SK-N-SH treated with all-trans-retinoic acid at 6 μM for 48 hours (cell line): ENCODE measurements at regions not wholly inside any gene's neighbourhood (a gene's known extent, or its start where the extent isn't known, plus 50 kb on each side); places are given as distances from the start of the nearest gene placed in this dataset.

ENCODE experiments used
- ATAC-seq: fragments of 200-7000 bp; cut with Tn5 transposase; 3 replicates; pipeline ENCODE4 v1.9.1; 2020; ENCODE audit warnings: mild to moderate bottlenecking, moderate library complexity
- ARNTL ChIP-seq: fragments of 450-650 bp; formaldehyde crosslinking; IDR thresholded peaks from 2 replicates; pipeline ENCODE4 v1.5.0; 2020; ENCODE audit warnings: low read depth, mild to moderate bottlenecking, moderate library complexity, borderline replicate concordance
- BACH2 ChIP-seq: fragments of 250-450 bp; sonication (Bioruptor Pico); IDR thresholded peaks from 2 replicates; pipeline ENCODE4 v1.9.0; 2021; ENCODE audit warnings: mild to moderate bottlenecking, borderline replicate concordance
- CSDC2 ChIP-seq: fragments of 250-450 bp; sonication (Bioruptor Pico); IDR thresholded peaks from 2 replicates; pipeline ENCODE4 v1.5.0; 2020; ENCODE audit warnings: mild to moderate bottlenecking, moderate library complexity
- ESRRG ChIP-seq: fragments of 250-450 bp; sonication (Bioruptor Pico); IDR thresholded peaks from 2 replicates; pipeline ENCODE4 v1.6.1; 2021; ENCODE audit warnings: mild to moderate bottlenecking
- GLIS3 ChIP-seq: fragments of 250-450 bp; sonication (Bioruptor Pico); IDR thresholded peaks from 2 replicates; pipeline ENCODE4 v1.5.0; 2020; ENCODE audit warnings: mild to moderate bottlenecking, moderate library complexity
- OSR1 ChIP-seq: fragments of 250-450 bp; sonication (Bioruptor Pico); IDR thresholded peaks from 2 replicates; pipeline ENCODE4 v1.8.0; 2022; ENCODE audit warnings: moderate library complexity, mild to moderate bottlenecking, inconsistent platforms
- PPARA ChIP-seq: fragments of 250-450 bp; sonication (Bioruptor Pico); IDR thresholded peaks from 2 replicates; pipeline ENCODE4 v1.5.0; 2020; ENCODE audit warnings: mild to moderate bottlenecking, borderline replicate concordance
- RARB ChIP-seq: fragments of 250-450 bp; sonication (Bioruptor Pico); IDR thresholded peaks from 2 replicates; pipeline ENCODE4 v1.8.0; 2021; ENCODE audit warnings: mild to moderate bottlenecking, moderate library complexity
- SNAI2 ChIP-seq: fragments of 250-450 bp; sonication (Bioruptor Pico); IDR thresholded peaks from 2 replicates; pipeline ENCODE4 v1.5.0; 2020; ENCODE audit warnings: mild to moderate bottlenecking, moderate library complexity
- TCF4 ChIP-seq: fragments of 250-450 bp; sonication (Bioruptor Pico); IDR thresholded peaks from 2 replicates; pipeline ENCODE4 v1.8.0; 2021; ENCODE audit warnings: mild to moderate bottlenecking, moderate library complexity, borderline replicate concordance
- TOX ChIP-seq: fragments of 250-450 bp; sonication (Bioruptor Pico); IDR thresholded peaks from 2 replicates; pipeline ENCODE4 v1.8.0; 2021; ENCODE audit warnings: mild to moderate bottlenecking, moderate library complexity, borderline replicate concordance
- ZC3H10 ChIP-seq: fragments of 250-450 bp; sonication (Bioruptor Pico); IDR thresholded peaks from 2 replicates; pipeline ENCODE4 v1.5.1; 2021; ENCODE audit warnings: mild to moderate bottlenecking, moderate library complexity
- ZFP3 ChIP-seq: fragments of 250-450 bp; sonication (Bioruptor Pico); IDR thresholded peaks from 2 replicates; pipeline ENCODE4 v1.5.0; 2020; ENCODE audit warnings: mild to moderate bottlenecking, moderate library complexity
- ZFP30 ChIP-seq: fragments of 450-650 bp; formaldehyde crosslinking; IDR thresholded peaks from 2 replicates; pipeline ENCODE4 v1.5.0; 2022; ENCODE audit warnings: mild to moderate bottlenecking, moderate library complexity
- ZNF565 ChIP-seq: fragments of 450-650 bp; formaldehyde crosslinking; conservative IDR thresholded peaks from 2 replicates; pipeline ENCODE4 v1.5.0; 2020; ENCODE audit warnings: low read depth, mild to moderate bottlenecking, moderate library complexity
- ZNF70 ChIP-seq: fragments of 450-650 bp; formaldehyde crosslinking; IDR thresholded peaks from 2 replicates; pipeline ENCODE4 v1.5.0; 2020; ENCODE audit warnings: mild to moderate bottlenecking, moderate library complexity
- ZNF8 ChIP-seq: fragments of 450-650 bp; formaldehyde crosslinking; IDR thresholded peaks from 2 replicates; pipeline ENCODE4 v1.5.0; 2020; ENCODE audit warnings: mild to moderate bottlenecking, moderate library complexity
- TF ChIP-seq, protein P1 (sequence below): fragments of 250-450 bp; sonication (Bioruptor Pico); IDR thresholded peaks from 2 replicates; pipeline ENCODE4 v1.5.0; 2020; ENCODE audit warnings: mild to moderate bottlenecking, moderate library complexity
- TF ChIP-seq, protein P2 (sequence below): fragments of 250-450 bp; sonication (Bioruptor Pico); IDR thresholded peaks from 2 replicates; pipeline ENCODE4 v1.8.0; 2021; ENCODE audit warnings: low read depth, mild to moderate bottlenecking, moderate library complexity, borderline replicate concordance
- TF ChIP-seq, protein P3 (sequence below): fragments of 250-450 bp; sonication (Bioruptor Pico); IDR thresholded peaks from 2 replicates; pipeline ENCODE4 v1.5.1; 2021; ENCODE audit warnings: mild to moderate bottlenecking, moderate library complexity
- TF ChIP-seq, protein P4 (sequence below): fragments of 250-450 bp; sonication (Bioruptor Pico); IDR thresholded peaks from 2 replicates; pipeline ENCODE4 v1.8.0; 2020; ENCODE audit warnings: mild to moderate bottlenecking, moderate library complexity, borderline replicate concordance
- TF ChIP-seq, protein P5 (sequence below): fragments of 250-450 bp; sonication (Bioruptor Pico); IDR thresholded peaks from 2 replicates; pipeline ENCODE4 v1.5.1; 2020; ENCODE audit warnings: low read depth, mild to moderate bottlenecking, moderate library complexity

DNA sequence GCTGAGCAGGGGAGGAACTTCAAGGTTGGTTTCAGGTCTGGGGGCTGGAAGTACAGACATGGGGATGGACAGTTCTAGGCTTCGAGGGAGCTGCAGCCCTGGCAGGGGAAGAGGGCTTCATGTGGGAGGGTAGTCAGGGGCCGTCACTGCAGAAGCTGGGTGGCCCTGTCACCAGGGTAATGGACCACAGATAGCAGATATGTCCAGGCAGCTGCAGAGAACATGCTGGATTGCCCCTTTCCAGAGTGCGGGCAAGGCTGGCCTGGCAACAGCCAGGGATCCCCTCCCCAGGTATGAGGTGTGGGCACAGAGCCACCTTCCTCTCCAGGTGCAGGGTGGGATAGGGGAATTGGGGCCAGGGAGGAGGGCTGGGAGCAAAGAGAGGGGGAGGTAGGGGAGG lies 206.5 kb downstream of the GADD45G start:
- TF ChIP-seq PPARA (CRISPR knock-in tag): no peak
- no peak for TF ChIP-seq ARNTL (CRISPR knock-in tag)
- TF ChIP-seq, protein P1, sequence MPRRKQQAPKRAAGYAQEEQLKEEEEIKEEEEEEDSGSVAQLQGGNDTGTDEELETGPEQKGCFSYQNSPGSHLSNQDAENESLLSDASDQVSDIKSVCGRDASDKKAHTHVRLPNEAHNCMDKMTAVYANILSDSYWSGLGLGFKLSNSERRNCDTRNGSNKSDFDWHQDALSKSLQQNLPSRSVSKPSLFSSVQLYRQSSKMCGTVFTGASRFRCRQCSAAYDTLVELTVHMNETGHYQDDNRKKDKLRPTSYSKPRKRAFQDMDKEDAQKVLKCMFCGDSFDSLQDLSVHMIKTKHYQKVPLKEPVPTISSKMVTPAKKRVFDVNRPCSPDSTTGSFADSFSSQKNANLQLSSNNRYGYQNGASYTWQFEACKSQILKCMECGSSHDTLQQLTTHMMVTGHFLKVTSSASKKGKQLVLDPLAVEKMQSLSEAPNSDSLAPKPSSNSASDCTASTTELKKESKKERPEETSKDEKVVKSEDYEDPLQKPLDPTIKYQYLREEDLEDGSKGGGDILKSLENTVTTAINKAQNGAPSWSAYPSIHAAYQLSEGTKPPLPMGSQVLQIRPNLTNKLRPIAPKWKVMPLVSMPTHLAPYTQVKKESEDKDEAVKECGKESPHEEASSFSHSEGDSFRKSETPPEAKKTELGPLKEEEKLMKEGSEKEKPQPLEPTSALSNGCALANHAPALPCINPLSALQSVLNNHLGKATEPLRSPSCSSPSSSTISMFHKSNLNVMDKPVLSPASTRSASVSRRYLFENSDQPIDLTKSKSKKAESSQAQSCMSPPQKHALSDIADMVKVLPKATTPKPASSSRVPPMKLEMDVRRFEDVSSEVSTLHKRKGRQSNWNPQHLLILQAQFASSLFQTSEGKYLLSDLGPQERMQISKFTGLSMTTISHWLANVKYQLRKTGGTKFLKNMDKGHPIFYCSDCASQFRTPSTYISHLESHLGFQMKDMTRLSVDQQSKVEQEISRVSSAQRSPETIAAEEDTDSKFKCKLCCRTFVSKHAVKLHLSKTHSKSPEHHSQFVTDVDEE (CRISPR knock-in tag): no peak
- no peak for TF ChIP-seq ZC3H10
- no peak for TF ChIP-seq ESRRG (CRISPR knock-in tag)
- no peak for TF ChIP-seq ZFP3 (CRISPR knock-in tag)
- TF ChIP-seq ZNF70: no peak
- TF ChIP-seq OSR1 (CRISPR knock-in tag): no peak
- TF ChIP-seq, protein P2, sequence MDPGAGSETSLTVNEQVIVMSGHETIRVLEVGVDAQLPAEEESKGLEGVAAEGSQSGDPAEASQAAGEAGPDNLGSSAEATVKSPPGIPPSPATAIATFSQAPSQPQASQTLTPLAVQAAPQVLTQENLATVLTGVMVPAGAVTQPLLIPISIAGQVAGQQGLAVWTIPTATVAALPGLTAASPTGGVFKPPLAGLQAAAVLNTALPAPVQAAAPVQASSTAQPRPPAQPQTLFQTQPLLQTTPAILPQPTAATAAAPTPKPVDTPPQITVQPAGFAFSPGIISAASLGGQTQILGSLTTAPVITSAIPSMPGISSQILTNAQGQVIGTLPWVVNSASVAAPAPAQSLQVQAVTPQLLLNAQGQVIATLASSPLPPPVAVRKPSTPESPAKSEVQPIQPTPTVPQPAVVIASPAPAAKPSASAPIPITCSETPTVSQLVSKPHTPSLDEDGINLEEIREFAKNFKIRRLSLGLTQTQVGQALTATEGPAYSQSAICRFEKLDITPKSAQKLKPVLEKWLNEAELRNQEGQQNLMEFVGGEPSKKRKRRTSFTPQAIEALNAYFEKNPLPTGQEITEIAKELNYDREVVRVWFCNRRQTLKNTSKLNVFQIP: no peak
- TF ChIP-seq TCF4: no peak
- TF ChIP-seq ZNF8: no peak
- TF ChIP-seq, protein P3, sequence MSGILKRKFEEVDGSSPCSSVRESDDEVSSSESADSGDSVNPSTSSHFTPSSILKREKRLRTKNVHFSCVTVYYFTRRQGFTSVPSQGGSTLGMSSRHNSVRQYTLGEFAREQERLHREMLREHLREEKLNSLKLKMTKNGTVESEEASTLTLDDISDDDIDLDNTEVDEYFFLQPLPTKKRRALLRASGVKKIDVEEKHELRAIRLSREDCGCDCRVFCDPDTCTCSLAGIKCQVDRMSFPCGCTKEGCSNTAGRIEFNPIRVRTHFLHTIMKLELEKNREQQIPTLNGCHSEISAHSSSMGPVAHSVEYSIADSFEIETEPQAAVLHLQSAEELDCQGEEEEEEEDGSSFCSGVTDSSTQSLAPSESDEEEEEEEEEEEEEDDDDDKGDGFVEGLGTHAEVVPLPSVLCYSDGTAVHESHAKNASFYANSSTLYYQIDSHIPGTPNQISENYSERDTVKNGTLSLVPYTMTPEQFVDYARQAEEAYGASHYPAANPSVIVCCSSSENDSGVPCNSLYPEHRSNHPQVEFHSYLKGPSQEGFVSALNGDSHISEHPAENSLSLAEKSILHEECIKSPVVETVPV (CRISPR knock-in tag): no peak
- TF ChIP-seq CSDC2 (CRISPR knock-in tag): no peak
- TF ChIP-seq BACH2 (CRISPR knock-in tag): no peak
- TF ChIP-seq TOX (CRISPR knock-in tag): no peak
- no peak for TF ChIP-seq RARB
- no peak for ATAC-seq

DNA sequence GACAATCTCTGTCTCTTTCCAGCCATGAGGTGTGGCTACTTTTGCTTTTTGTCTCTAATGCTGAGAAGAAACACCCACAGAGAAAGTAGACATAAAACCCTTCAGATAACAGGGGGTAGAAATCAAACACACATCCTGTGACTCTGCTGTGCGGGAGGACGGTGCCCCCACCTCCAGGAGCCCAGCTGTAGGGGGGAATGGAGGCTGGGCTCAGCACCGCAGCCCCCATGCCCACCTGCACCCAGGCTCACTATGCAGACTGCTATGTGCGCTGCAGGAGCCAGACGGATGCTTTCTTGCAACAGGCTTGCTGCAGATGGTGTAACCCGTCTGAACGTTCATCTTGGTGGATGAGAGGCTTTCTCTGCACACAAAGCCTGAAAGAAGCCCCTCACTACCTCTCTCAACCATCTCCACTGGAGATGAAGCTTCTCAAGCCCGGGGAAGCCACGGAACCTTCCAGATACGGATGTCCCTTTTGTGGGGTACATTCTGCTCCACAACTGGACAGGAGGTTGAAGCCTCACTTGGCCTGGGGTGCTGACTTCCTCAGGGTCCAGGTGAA lies 207.2 kb downstream of the GADD45G start:
- TF ChIP-seq TCF4 (no peak), GLIS3 (CRISPR knock-in tag) (no peak), ZC3H10 (no peak), ZFP30 (no peak), BACH2 (CRISPR knock-in tag) (no peak), PPARA (CRISPR knock-in tag) (no peak), ARNTL (CRISPR knock-in tag) (no peak), OSR1 (CRISPR knock-in tag) (no peak), SNAI2 (CRISPR knock-in tag) (no peak), TOX (CRISPR knock-in tag) (no peak), ZFP3 (CRISPR knock-in tag) (no peak), CSDC2 (CRISPR knock-in tag) (no peak), RARB (no peak), ZNF565 (CRISPR knock-in tag) (no peak), ZNF70 (no peak)
- TF ChIP-seq, protein P4, sequence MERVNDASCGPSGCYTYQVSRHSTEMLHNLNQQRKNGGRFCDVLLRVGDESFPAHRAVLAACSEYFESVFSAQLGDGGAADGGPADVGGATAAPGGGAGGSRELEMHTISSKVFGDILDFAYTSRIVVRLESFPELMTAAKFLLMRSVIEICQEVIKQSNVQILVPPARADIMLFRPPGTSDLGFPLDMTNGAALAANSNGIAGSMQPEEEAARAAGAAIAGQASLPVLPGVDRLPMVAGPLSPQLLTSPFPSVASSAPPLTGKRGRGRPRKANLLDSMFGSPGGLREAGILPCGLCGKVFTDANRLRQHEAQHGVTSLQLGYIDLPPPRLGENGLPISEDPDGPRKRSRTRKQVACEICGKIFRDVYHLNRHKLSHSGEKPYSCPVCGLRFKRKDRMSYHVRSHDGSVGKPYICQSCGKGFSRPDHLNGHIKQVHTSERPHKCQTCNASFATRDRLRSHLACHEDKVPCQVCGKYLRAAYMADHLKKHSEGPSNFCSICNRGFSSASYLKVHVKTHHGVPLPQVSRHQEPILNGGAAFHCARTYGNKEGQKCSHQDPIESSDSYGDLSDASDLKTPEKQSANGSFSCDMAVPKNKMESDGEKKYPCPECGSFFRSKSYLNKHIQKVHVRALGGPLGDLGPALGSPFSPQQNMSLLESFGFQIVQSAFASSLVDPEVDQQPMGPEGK (CRISPR knock-in tag): no peak
- TF ChIP-seq, protein P5, sequence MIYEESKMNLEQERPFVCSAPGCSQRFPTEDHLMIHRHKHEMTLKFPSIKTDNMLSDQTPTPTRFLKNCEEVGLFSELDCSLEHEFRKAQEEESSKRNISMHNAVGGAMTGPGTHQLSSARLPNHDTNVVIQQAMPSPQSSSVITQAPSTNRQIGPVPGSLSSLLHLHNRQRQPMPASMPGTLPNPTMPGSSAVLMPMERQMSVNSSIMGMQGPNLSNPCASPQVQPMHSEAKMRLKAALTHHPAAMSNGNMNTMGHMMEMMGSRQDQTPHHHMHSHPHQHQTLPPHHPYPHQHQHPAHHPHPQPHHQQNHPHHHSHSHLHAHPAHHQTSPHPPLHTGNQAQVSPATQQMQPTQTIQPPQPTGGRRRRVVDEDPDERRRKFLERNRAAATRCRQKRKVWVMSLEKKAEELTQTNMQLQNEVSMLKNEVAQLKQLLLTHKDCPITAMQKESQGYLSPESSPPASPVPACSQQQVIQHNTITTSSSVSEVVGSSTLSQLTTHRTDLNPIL (CRISPR knock-in tag): no peak
- TF ChIP-seq, protein P2: no peak
- no peak for ATAC-seq
